ENCODE measurements at regions not wholly inside any gene's neighbourhood (a gene's known extent, or its start where the extent isn't known, plus 50 kb on each side); places are given as distances from the start of the nearest gene placed in this dataset.

DNA sequence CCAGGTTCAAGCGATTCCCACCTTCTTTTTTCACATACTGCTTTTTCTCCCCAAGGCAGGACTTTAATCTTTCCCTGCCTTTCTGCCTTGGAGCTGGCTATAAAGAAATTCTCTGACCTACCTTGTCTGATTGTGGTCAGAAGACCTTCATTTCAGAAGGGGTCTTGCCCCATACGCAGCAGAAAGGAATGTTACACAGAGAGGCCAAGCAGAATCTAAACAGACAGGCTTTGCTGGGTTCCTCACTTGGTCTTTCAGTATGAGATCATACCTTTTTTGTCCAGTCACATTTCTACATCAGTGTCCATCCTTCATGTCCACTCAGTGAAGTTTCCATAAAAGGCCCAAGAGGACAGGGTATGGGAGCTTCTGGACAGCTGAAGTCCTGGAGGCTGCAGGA lies 108.3 kb upstream of the RBPJ start:
- TF ChIP-seq, protein P1, sequence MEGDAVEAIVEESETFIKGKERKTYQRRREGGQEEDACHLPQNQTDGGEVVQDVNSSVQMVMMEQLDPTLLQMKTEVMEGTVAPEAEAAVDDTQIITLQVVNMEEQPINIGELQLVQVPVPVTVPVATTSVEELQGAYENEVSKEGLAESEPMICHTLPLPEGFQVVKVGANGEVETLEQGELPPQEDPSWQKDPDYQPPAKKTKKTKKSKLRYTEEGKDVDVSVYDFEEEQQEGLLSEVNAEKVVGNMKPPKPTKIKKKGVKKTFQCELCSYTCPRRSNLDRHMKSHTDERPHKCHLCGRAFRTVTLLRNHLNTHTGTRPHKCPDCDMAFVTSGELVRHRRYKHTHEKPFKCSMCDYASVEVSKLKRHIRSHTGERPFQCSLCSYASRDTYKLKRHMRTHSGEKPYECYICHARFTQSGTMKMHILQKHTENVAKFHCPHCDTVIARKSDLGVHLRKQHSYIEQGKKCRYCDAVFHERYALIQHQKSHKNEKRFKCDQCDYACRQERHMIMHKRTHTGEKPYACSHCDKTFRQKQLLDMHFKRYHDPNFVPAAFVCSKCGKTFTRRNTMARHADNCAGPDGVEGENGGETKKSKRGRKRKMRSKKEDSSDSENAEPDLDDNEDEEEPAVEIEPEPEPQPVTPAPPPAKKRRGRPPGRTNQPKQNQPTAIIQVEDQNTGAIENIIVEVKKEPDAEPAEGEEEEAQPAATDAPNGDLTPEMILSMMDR (IDR thresholded peaks at IDR 0.05; ENCODE audit: low read length): no peak
- TF ChIP-seq EZH2 (IDR thresholded peaks at IDR 0.05; ENCODE audit: borderline replicate concordance, low read length): no peak

Measured in OCI-LY1 (cell line).